Retinal pigment epithelial cell (primary cell): ENCODE measurements at regions not wholly inside any gene's neighbourhood (a gene's known extent, or its start where the extent isn't known, plus 50 kb on each side); places are given as distances from the start of the nearest gene placed in this dataset.

Experiments
- DNase-seq: peaks from one replicate; pipeline ENCODE4 v3.0.0-alpha.2; 2010; ENCODE audit warnings: low read depth
- H3K4me3 ChIP-seq: 2 replicates; pipeline ENCODE4 v1.5.1; 2011; ENCODE audit warnings: mild to moderate bottlenecking, low read length, control low read depth, moderate library complexity
- CTCF ChIP-seq: conservative IDR thresholded peaks from 2 replicates; pipeline ENCODE4 v1.5.1; 2011; ENCODE audit warnings: low read depth, low read length, control low read depth, inconsistent platforms

- no peak overlapping the region for H3K4me3 ChIP-seq
- DNase-seq: no peak
- no peak for TF ChIP-seq CTCF
Measured at GRCh38 chr7:155365146-155365874, 67.6 kb downstream of the INSIG1 start.

- no peak overlapping the region for H3K4me3 ChIP-seq
- TF ChIP-seq CTCF: no peak
- no peak for DNase-seq
Measured at GRCh38 chr7:155368894-155369600, 71.4 kb downstream of the INSIG1 start.

GRCh38 chr7:155369766-155370165, 72.1 kb downstream of the INSIG1 start:
- TF ChIP-seq CTCF: no peak
- H3K4me3 ChIP-seq: no peak overlapping the region
- no peak for DNase-seq

- H3K4me3 ChIP-seq: no peak overlapping the region
- DNase-seq: no peak
- TF ChIP-seq CTCF: no peak
Measured at GRCh38 chr7:155371331-155371883, 73.7 kb downstream of the INSIG1 start.

- TF ChIP-seq CTCF: no peak
- no peak for DNase-seq
- H3K4me3 ChIP-seq: no peak overlapping the region
Measured at GRCh38 chr7:155371884-155372781, 74.5 kb downstream of the INSIG1 start.

- no peak for TF ChIP-seq CTCF
- H3K4me3 ChIP-seq: no peak overlapping the region
- no peak for DNase-seq
Measured at GRCh38 chr7:155372782-155373358, 75.2 kb downstream of the INSIG1 start.
